Ishikawa (cell line): ENCODE measurements at regions not wholly inside any gene's neighbourhood (a gene's known extent, or its start where the extent isn't known, plus 50 kb on each side); places are given as distances from the start of the nearest gene placed in this dataset.

Experiments used
- CREB1 ChIP-seq: IDR thresholded peaks from 2 replicates; pipeline ENCODE4 v1.6.1; 2012; ENCODE audit warnings: low read depth
- EP300 ChIP-seq: IDR thresholded peaks from 2 replicates; pipeline ENCODE4 v1.6.1; 2012; ENCODE audit warnings: borderline replicate concordance
- FOXM1 ChIP-seq: IDR thresholded peaks from 2 replicates; pipeline ENCODE4 v1.6.1; 2012; ENCODE audit warnings: low read depth, borderline replicate concordance
- RAD21 ChIP-seq: IDR thresholded peaks from 2 replicates; pipeline ENCODE4 v1.6.1; 2012; ENCODE audit warnings: low read depth
- TAF1 ChIP-seq: IDR thresholded peaks from 2 replicates; pipeline ENCODE4 v1.6.1; 2012; ENCODE audit warnings: low read depth, mild to moderate bottlenecking
- TEAD4 ChIP-seq: IDR thresholded peaks from 2 replicates; pipeline ENCODE4 v1.6.1; 2012
- YY1 ChIP-seq: IDR thresholded peaks from 2 replicates; pipeline ENCODE4 v1.6.1; 2012; ENCODE audit warnings: low read depth
- TF ChIP-seq, protein P1 (sequence below): IDR thresholded peaks from 2 replicates; pipeline ENCODE4 v1.6.1; 2012
- TF ChIP-seq, protein P2 (sequence below): IDR thresholded peaks from 2 replicates; pipeline ENCODE4 v1.6.1; 2012; ENCODE audit warnings: low read depth, mild to moderate bottlenecking

DNA sequence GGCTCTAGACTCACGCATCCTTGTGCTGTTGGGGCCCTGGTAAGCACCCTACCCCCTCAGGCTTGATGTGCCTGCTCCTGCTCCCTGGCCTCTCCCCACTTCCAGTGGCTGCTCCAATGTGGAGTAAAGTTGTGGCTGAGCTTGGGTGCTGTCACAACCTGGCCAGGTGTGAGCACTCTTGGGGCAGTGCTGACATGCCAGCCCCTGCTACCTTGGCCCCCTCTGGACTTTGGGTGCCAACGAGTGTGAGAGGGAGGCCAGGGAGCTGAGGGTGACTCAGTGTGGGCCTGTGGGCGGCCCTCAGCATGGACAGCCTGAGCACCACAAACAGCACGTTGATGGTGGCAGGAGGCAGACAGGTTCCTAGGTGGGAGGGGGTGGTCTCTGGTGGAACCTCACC lies 870.2 kb upstream of the C9orf72 start:
- TF ChIP-seq RAD21 (no peak), EP300 (no peak), CREB1 (no peak), FOXM1 (no peak), TEAD4 (no peak), YY1 (no peak), TAF1 (no peak)
- TF ChIP-seq, protein P1, sequence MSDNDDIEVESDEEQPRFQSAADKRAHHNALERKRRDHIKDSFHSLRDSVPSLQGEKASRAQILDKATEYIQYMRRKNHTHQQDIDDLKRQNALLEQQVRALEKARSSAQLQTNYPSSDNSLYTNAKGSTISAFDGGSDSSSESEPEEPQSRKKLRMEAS = no peak
- TF ChIP-seq, protein P2, sequence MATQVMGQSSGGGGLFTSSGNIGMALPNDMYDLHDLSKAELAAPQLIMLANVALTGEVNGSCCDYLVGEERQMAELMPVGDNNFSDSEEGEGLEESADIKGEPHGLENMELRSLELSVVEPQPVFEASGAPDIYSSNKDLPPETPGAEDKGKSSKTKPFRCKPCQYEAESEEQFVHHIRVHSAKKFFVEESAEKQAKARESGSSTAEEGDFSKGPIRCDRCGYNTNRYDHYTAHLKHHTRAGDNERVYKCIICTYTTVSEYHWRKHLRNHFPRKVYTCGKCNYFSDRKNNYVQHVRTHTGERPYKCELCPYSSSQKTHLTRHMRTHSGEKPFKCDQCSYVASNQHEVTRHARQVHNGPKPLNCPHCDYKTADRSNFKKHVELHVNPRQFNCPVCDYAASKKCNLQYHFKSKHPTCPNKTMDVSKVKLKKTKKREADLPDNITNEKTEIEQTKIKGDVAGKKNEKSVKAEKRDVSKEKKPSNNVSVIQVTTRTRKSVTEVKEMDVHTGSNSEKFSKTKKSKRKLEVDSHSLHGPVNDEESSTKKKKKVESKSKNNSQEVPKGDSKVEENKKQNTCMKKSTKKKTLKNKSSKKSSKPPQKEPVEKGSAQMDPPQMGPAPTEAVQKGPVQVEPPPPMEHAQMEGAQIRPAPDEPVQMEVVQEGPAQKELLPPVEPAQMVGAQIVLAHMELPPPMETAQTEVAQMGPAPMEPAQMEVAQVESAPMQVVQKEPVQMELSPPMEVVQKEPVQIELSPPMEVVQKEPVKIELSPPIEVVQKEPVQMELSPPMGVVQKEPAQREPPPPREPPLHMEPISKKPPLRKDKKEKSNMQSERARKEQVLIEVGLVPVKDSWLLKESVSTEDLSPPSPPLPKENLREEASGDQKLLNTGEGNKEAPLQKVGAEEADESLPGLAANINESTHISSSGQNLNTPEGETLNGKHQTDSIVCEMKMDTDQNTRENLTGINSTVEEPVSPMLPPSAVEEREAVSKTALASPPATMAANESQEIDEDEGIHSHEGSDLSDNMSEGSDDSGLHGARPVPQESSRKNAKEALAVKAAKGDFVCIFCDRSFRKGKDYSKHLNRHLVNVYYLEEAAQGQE = no peak
